ENCODE measurements at regions not wholly inside any gene's neighbourhood (a gene's known extent, or its start where the extent isn't known, plus 50 kb on each side); places are given as distances from the start of the nearest gene placed in this dataset.

DNA sequence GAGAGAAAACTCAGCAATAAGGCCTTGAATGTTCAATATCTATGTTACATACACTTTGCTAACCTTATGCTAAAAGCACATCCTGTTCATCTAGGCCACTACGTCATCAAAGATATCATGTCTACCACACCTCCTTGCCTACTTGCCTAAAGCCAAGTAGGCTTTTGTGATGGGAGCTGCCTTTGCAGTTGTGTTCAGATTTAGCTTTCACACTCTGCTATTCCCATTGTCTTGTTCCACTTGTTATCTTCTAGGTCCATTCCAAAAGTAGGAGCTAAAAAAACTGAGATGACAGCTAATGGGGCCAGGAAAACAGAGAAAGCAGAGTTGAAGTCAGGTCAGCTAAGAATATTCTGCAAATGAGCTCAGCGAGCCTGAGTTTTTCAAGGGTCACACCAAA lies 153.6 kb upstream of the EDNRA start:
- DNase-seq, result no peak
- H3K9me3 ChIP-seq (ENCODE audit: control insufficient read depth in 1 of 2, low read length in 2 of 2), result no peaks in the 10 kb centered on the region
- H3K4me1 Mint-ChIP-seq, result no peaks in the 10 kb centered on the region
- H3K4me3 ChIP-seq (ENCODE audit: low read length in 2 of 2), result no peak overlapping the region
- H3K36me3 Mint-ChIP-seq, result no peaks in the 10 kb centered on the region
- H3K4me3 Mint-ChIP-seq, result no peak overlapping the region
- intact Hi-C loops (cut with micrococcal nuclease), result no loop called here
- ChIA-PET POLR2A (ENCODE audit: partially characterized antibody) (no interaction called here), CTCF (ENCODE audit: partially characterized antibody) (no interaction called here)
- H3K36me3 ChIP-seq (ENCODE audit: insufficient read depth, low read length), result no peaks in the 10 kb centered on the region
- H3K27ac Mint-ChIP-seq, result no peak overlapping the region
- H3K27me3 Mint-ChIP-seq, result no peaks in the 10 kb centered on the region
- no peaks in the 10 kb centered on the region for H3K9me3 Mint-ChIP-seq
- H3K27me3 ChIP-seq (ENCODE audit: insufficient read depth, low read length), result no peaks in the 10 kb centered on the region
- no peak overlapping the region for H3K27ac ChIP-seq (ENCODE audit: low read depth, low read length)
- no peaks in the 10 kb centered on the region for H3K4me1 ChIP-seq (ENCODE audit: insufficient read depth, low read length)

- no peak overlapping the region for H3K27ac ChIP-seq (ENCODE audit: low read depth, low read length)
- H3K36me3 ChIP-seq (ENCODE audit: insufficient read depth, low read length), result no peaks in the 10 kb centered on the region
- no peaks in the 10 kb centered on the region for H3K27me3 ChIP-seq (ENCODE audit: insufficient read depth, low read length)
- H3K4me3 Mint-ChIP-seq, result no peak overlapping the region
- no peaks in the 10 kb centered on the region for H3K36me3 Mint-ChIP-seq
- CTCF ChIA-PET (ENCODE audit: partially characterized antibody), result no interaction called here
- intact Hi-C loops (cut with micrococcal nuclease), result no loop called here
- no peaks in the 10 kb centered on the region for H3K27me3 Mint-ChIP-seq
- H3K4me3 ChIP-seq (ENCODE audit: low read length in 2 of 2), result no peak overlapping the region
- POLR2A ChIA-PET (ENCODE audit: partially characterized antibody), result no interaction called here
- no peak overlapping the region for H3K27ac Mint-ChIP-seq
- H3K4me1 Mint-ChIP-seq, result no peaks in the 10 kb centered on the region
- no peaks in the 10 kb centered on the region for H3K9me3 Mint-ChIP-seq
- no peak for DNase-seq
- no peaks in the 10 kb centered on the region for H3K4me1 ChIP-seq (ENCODE audit: insufficient read depth, low read length)
- no peaks in the 10 kb centered on the region for H3K9me3 ChIP-seq (ENCODE audit: control insufficient read depth in 1 of 2, low read length in 2 of 2)
Observed at GRCh38 chr4:147328189-147328588, 152.7 kb upstream of the EDNRA start.

DNA sequence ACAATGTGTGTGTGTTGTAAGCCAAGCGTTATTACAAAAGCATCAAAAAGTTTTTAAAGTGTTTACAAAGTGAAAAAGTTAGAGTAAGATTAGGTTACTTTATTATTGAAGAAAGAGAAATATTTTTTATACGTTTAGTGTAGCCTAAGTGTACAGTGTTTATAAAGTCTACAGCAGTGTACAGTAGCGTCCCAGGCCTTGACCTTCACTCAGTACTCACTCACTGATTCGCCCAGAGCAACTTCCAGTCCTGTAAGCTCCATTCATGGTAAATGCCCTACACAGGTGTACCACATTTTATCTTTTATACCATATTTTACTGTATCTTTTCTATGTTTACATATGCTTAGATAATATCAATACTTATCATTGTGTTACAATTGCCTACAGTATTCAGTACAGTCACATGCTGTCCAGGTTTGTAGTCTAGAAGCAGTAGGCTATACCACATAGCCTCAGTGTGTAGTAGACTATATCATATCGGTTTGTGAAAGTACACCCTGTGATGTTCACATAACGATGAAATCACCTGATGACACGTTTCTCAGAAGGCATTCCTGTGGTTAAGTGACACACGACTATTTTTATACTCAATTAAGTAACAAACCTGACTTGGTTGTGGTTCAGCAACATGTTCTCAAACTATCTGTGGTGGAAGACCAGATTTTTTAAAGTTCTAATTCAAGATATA lies 152.0 kb upstream of the EDNRA start:
- H3K27ac Mint-ChIP-seq, result no peak overlapping the region
- H3K27me3 Mint-ChIP-seq, result no peaks in the 10 kb centered on the region
- Histone ChIP-seq H3K4me3 (ENCODE audit: low read length in 2 of 2) (no peak overlapping the region), H3K9me3 (ENCODE audit: control insufficient read depth in 1 of 2, low read length in 2 of 2) (no peaks in the 10 kb centered on the region), H3K27ac (ENCODE audit: low read depth, low read length) (no peak overlapping the region), H3K36me3 (ENCODE audit: insufficient read depth, low read length) (no peaks in the 10 kb centered on the region), H3K27me3 (ENCODE audit: insufficient read depth, low read length) (no peaks in the 10 kb centered on the region), H3K4me1 (ENCODE audit: insufficient read depth, low read length) (no peaks in the 10 kb centered on the region)
- no peaks in the 10 kb centered on the region for H3K36me3 Mint-ChIP-seq
- H3K4me3 Mint-ChIP-seq, result no peak overlapping the region
- intact Hi-C loops (cut with micrococcal nuclease), result no loop called here
- H3K4me1 Mint-ChIP-seq, result no peaks in the 10 kb centered on the region
- no peak for DNase-seq
- CTCF ChIA-PET (ENCODE audit: partially characterized antibody), result no interaction called here
- POLR2A ChIA-PET (ENCODE audit: partially characterized antibody), result no interaction called here
- no peaks in the 10 kb centered on the region for H3K9me3 Mint-ChIP-seq

DNA sequence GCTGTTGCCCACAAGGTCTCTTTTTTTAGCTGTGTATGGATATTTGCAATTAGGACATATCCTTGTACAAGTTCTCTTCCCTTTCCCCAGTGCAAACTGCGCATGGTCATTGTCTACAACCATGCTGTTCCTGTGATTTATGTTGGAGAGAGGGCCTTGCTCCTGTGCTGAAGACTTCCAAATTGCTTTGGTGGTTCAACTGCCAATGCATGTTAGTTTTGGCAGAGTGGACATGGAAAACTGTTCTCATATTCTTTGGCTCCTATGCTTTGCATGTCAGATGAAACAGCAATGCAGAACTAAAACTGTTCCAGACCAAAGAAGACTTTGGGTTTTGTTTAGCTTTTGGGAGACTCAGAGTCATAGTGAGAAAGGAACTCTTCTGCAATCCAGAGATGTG lies 148.8 kb upstream of the EDNRA start:
- Mint-ChIP-seq H3K27me3 (no peaks in the 10 kb centered on the region), H3K4me1 (no peaks in the 10 kb centered on the region), H3K9me3 (no peaks in the 10 kb centered on the region), H3K4me3 (no peak overlapping the region), H3K27ac (no peak overlapping the region), H3K36me3 (no peaks in the 10 kb centered on the region)
- Histone ChIP-seq H3K4me3 (ENCODE audit: low read length in 2 of 2) (no peak overlapping the region), H3K9me3 (ENCODE audit: control insufficient read depth in 1 of 2, low read length in 2 of 2) (no peaks in the 10 kb centered on the region), H3K27ac (ENCODE audit: low read depth, low read length) (no peak overlapping the region), H3K27me3 (ENCODE audit: insufficient read depth, low read length) (no peaks in the 10 kb centered on the region), H3K36me3 (ENCODE audit: insufficient read depth, low read length) (no peaks in the 10 kb centered on the region), H3K4me1 (ENCODE audit: insufficient read depth, low read length) (no peaks in the 10 kb centered on the region)
- CTCF ChIA-PET (ENCODE audit: partially characterized antibody), result no interaction called here
- POLR2A ChIA-PET (ENCODE audit: partially characterized antibody), result no interaction called here
- intact Hi-C loops (cut with micrococcal nuclease), result no loop called here
- no peak for DNase-seq

- peaks cover 0 to 2% (median 0%) of the 10 kb centered on the region in 8 donors for H3K9me3 Mint-ChIP-seq
- Histone ChIP-seq H3K27me3 (ENCODE audit: insufficient read depth, low read length) (no peaks in the 10 kb centered on the region), H3K27ac (ENCODE audit: low read depth, low read length) (no peak overlapping the region), H3K36me3 (ENCODE audit: insufficient read depth, low read length) (no peaks in the 10 kb centered on the region), H3K4me1 (ENCODE audit: insufficient read depth, low read length) (no peaks in the 10 kb centered on the region), H3K9me3 (ENCODE audit: control insufficient read depth in 1 of 2, low read length in 2 of 2) (no peaks in the 10 kb centered on the region), H3K4me3 (ENCODE audit: low read length in 2 of 2) (no peak overlapping the region)
- no peak for DNase-seq
- CTCF ChIA-PET (ENCODE audit: partially characterized antibody), result no interaction called here
- no peaks in the 10 kb centered on the region for H3K27me3 Mint-ChIP-seq
- POLR2A ChIA-PET (ENCODE audit: partially characterized antibody), result no interaction called here
- no peak overlapping the region for H3K4me3 Mint-ChIP-seq
- H3K36me3 Mint-ChIP-seq, result no peaks in the 10 kb centered on the region
- H3K27ac Mint-ChIP-seq, result no peak overlapping the region
- intact Hi-C loops (cut with micrococcal nuclease), result no loop called here
- no peaks in the 10 kb centered on the region for H3K4me1 Mint-ChIP-seq
Observed at GRCh38 chr4:147334478-147334877, 146.4 kb upstream of the EDNRA start.

- ChIA-PET CTCF (ENCODE audit: partially characterized antibody) (no interaction called here), POLR2A (ENCODE audit: partially characterized antibody) (no interaction called here)
- intact Hi-C loops (cut with micrococcal nuclease), result no loop called here
- Histone ChIP-seq H3K4me3 (ENCODE audit: low read length in 2 of 2) (no peak overlapping the region), H3K9me3 (ENCODE audit: control insufficient read depth in 1 of 2, low read length in 2 of 2) (no peaks in the 10 kb centered on the region), H3K36me3 (ENCODE audit: insufficient read depth, low read length) (no peaks in the 10 kb centered on the region), H3K4me1 (ENCODE audit: insufficient read depth, low read length) (no peaks in the 10 kb centered on the region), H3K27ac (ENCODE audit: low read depth, low read length) (no peak overlapping the region), H3K27me3 (ENCODE audit: insufficient read depth, low read length) (no peaks in the 10 kb centered on the region)
- Mint-ChIP-seq H3K27ac (no peak overlapping the region), H3K36me3 (no peaks in the 10 kb centered on the region), H3K4me3 (no peak overlapping the region), H3K4me1 (no peaks in the 10 kb centered on the region), H3K9me3 (peaks cover 0 to 2% (median 0%) of the 10 kb centered on the region in 8 donors), H3K27me3 (no peaks in the 10 kb centered on the region)
- no peak for DNase-seq
Observed at GRCh38 chr4:147335183-147335582, 145.7 kb upstream of the EDNRA start.

DNA sequence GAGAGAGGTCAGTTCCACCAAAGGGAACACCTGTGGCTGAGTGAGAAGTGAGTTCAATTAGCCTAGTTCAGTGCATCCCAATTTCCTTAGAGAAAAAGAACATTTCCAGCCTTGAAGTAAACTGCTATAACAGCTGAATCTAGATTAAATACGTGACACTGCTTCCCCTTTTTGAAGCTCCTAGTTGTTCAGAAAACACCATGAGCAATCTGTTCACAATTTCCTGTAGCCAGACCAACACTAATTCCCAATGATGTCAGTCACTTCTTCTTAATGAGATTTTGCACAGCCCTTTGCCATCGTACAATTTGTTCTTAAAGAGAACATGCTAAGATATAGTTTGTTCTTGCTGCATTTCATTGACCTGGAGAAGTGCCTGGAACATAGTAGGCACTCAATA lies 144.6 kb upstream of the EDNRA start:
- CTCF ChIA-PET (ENCODE audit: partially characterized antibody), result no interaction called here
- no peaks in the 10 kb centered on the region for H3K36me3 ChIP-seq (ENCODE audit: insufficient read depth, low read length)
- POLR2A ChIA-PET (ENCODE audit: partially characterized antibody), result no interaction called here
- H3K4me1 ChIP-seq (ENCODE audit: insufficient read depth, low read length), result no peaks in the 10 kb centered on the region
- no peak for DNase-seq
- intact Hi-C loops (cut with micrococcal nuclease), result no loop called here
- no peaks in the 10 kb centered on the region for H3K27me3 ChIP-seq (ENCODE audit: insufficient read depth, low read length)
- H3K4me3 Mint-ChIP-seq, result no peak overlapping the region
- peaks cover 0 to 2% (median 0%) of the 10 kb centered on the region in 8 donors for H3K9me3 Mint-ChIP-seq
- H3K9me3 ChIP-seq (ENCODE audit: control insufficient read depth in 1 of 2, low read length in 2 of 2), result no peaks in the 10 kb centered on the region
- no peaks in the 10 kb centered on the region for H3K27me3 Mint-ChIP-seq
- no peaks in the 10 kb centered on the region for H3K4me1 Mint-ChIP-seq
- H3K4me3 ChIP-seq (ENCODE audit: low read length in 2 of 2), result no peak overlapping the region
- H3K27ac ChIP-seq (ENCODE audit: low read depth, low read length), result no peak overlapping the region
- H3K27ac Mint-ChIP-seq, result no peak overlapping the region
- H3K36me3 Mint-ChIP-seq, result no peaks in the 10 kb centered on the region

GRCh38 chr4:147339100-147339499 lies 141.8 kb upstream of the EDNRA start:
- Mint-ChIP-seq H3K27me3 (no peaks in the 10 kb centered on the region), H3K4me1 (no peaks in the 10 kb centered on the region), H3K27ac (no peak overlapping the region), H3K9me3 (peaks cover 0 to 2% (median 0%) of the 10 kb centered on the region in 8 donors), H3K4me3 (no peak overlapping the region), H3K36me3 (no peaks in the 10 kb centered on the region)
- Histone ChIP-seq H3K27me3 (ENCODE audit: insufficient read depth, low read length) (no peaks in the 10 kb centered on the region), H3K9me3 (ENCODE audit: control insufficient read depth in 1 of 2, low read length in 2 of 2) (no peaks in the 10 kb centered on the region), H3K4me3 (ENCODE audit: low read length in 2 of 2) (no peak overlapping the region), H3K27ac (ENCODE audit: low read depth, low read length) (no peak overlapping the region), H3K36me3 (ENCODE audit: insufficient read depth, low read length) (no peaks in the 10 kb centered on the region), H3K4me1 (ENCODE audit: insufficient read depth, low read length) (no peaks in the 10 kb centered on the region)
- no peak for DNase-seq
- CTCF ChIA-PET (ENCODE audit: partially characterized antibody), result no interaction called here
- intact Hi-C loops (cut with micrococcal nuclease), result no loop called here
- POLR2A ChIA-PET (ENCODE audit: partially characterized antibody), result no interaction called here
